ENCODE measurements at regions not wholly inside any gene's neighbourhood (a gene's known extent, or its start where the extent isn't known, plus 50 kb on each side); places are given as distances from the start of the nearest gene placed in this dataset.

DNA sequence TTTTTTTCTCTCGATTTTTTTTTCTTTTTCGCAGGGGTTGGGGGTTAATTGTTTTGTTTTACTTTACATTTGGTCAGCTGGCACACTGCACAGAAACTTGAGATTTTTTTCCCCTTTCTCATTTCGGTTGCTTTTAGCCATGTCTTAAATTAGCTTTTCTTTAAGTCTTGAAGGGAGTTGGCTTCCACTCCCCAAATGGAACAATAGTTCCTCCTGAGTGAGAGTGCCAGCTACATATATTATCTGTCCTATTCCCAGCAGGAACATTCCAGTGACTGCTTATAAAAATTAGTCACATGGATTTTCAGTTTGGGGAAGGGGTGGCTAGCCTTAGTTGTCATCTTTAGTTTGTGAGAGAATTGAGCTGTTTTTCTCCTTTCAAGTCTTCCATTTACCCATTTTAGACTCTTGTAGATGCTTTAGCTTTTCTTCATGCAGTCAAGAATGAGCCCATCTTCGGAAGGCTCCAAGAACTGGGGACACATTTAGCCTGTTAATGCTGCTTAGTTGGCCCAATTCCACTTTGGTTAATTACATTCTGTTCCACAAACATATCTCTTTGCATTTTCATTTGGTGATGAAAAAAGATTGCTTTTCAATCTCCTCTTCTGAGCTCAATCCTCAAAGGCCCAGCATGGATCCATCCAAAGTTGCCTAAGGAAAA lies 510.1 kb upstream of the CXADR start:
- Histone ChIP-seq H3K27ac (ENCODE audit: low read length) (no peak overlapping the region), H3K4me1 (ENCODE audit: insufficient read depth, low read length) (peaks cover 15% of the 10 kb centered on the region), H3K9ac (ENCODE audit: low read depth, low read length) (no peak overlapping the region), H3K36me3 (ENCODE audit: insufficient read depth, low read depth, low read length) (no peaks in the 10 kb centered on the region), H3K9me3 (ENCODE audit: insufficient read depth, low read depth, low read length) (peaks cover 9% of the 10 kb centered on the region; the same call in 1 of the 2 replicates), H3K27me3 (ENCODE audit: insufficient read depth, low read length) (no peaks in the 10 kb centered on the region), H3K4me3 (ENCODE audit: low read length) (no peak overlapping the region)

DNA sequence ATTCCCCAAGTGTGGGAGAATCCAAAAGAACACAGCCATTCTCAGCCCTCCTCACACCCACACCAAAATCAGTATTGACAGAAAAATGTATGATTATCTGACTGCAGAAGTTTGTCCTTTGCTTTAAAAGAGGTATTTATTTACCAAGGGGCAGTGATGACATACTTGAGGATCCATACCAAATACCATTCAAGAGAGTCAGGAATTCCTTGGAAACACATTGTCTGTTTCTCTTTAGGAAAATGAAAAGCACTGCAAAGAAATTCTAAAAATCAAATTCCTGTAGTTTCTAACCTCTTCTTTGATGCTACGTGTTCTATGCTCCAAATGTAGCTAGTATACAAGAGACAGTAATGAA lies 509.6 kb upstream of the CXADR start:
- Histone ChIP-seq H3K36me3 (ENCODE audit: insufficient read depth, low read depth, low read length) (no peaks in the 10 kb centered on the region), H3K4me1 (ENCODE audit: insufficient read depth, low read length) (peaks cover 15% of the 10 kb centered on the region), H3K27ac (ENCODE audit: low read length) (no peak overlapping the region), H3K4me3 (ENCODE audit: low read length) (no peak overlapping the region), H3K27me3 (ENCODE audit: insufficient read depth, low read length) (no peaks in the 10 kb centered on the region), H3K9me3 (ENCODE audit: insufficient read depth, low read depth, low read length) (peaks cover 9% of the 10 kb centered on the region; the same call in 1 of the 2 replicates), H3K9ac (ENCODE audit: low read depth, low read length) (no peak overlapping the region)

- Histone ChIP-seq H3K9me3 (ENCODE audit: insufficient read depth, low read depth, low read length) (peaks cover 9% of the 10 kb centered on the region; the same call in 1 of the 2 replicates), H3K27me3 (ENCODE audit: insufficient read depth, low read length) (no peaks in the 10 kb centered on the region), H3K4me1 (ENCODE audit: insufficient read depth, low read length) (peaks cover 15% of the 10 kb centered on the region), H3K4me3 (ENCODE audit: low read length) (no peak overlapping the region), H3K9ac (ENCODE audit: low read depth, low read length) (no peak overlapping the region), H3K36me3 (ENCODE audit: insufficient read depth, low read depth, low read length) (no peaks in the 10 kb centered on the region), H3K27ac (ENCODE audit: low read length) (no peak overlapping the region)
Measured at GRCh38 chr21:17003763-17004373, 509.0 kb upstream of the CXADR start.

DNA sequence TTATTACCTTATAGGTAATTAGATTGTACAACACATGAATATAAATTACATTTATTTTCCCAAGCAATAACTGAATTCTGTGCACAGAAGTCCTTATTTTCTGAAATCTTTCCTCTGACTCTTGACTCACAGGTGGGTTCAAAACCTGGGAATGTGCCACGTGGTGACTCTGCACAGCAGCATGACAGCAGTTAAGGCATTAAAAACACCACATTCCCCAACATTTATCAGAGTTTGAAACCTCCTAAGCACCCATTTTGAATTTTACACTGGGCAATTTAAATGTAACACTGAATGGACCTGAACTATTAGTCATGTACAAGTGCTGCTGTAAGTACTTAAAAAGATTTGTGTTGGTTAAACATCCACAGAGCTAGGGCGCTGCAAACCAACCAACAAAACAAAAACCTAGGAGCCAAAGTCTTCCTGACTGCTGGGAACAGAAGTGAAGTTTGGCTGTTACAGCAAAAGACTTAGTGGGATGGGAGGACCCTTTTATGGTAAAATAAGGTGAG lies 480.6 kb upstream of the CXADR start:
- Histone ChIP-seq H3K9me3 (ENCODE audit: insufficient read depth, low read depth, low read length) (peaks cover 7% of the 10 kb centered on the region), H3K36me3 (ENCODE audit: insufficient read depth, low read depth, low read length) (no peaks in the 10 kb centered on the region), H3K4me3 (ENCODE audit: low read length) (no peak overlapping the region), H3K27ac (ENCODE audit: low read length) (no peak overlapping the region), H3K27me3 (ENCODE audit: insufficient read depth, low read length) (no peaks in the 10 kb centered on the region), H3K9ac (ENCODE audit: low read depth, low read length) (no peak overlapping the region), H3K4me1 (ENCODE audit: insufficient read depth, low read length) (no peaks in the 10 kb centered on the region)

GRCh38 chr21:17044696-17045095 lies 468.1 kb upstream of the CXADR start:
- no peaks in the 10 kb centered on the region for H3K36me3 ChIP-seq (ENCODE audit: insufficient read depth, low read depth, low read length)
- H3K9me3 ChIP-seq (ENCODE audit: insufficient read depth, low read depth, low read length), result no peaks in the 10 kb centered on the region
- no peaks in the 10 kb centered on the region for H3K27me3 ChIP-seq (ENCODE audit: insufficient read depth, low read length)
- H3K9ac ChIP-seq (ENCODE audit: low read depth, low read length), result no peak overlapping the region
- no peak overlapping the region for H3K27ac ChIP-seq (ENCODE audit: low read length)
- no peak overlapping the region for H3K4me3 ChIP-seq (ENCODE audit: low read length)
- no peaks in the 10 kb centered on the region for H3K4me1 ChIP-seq (ENCODE audit: insufficient read depth, low read length)

- Histone ChIP-seq H3K9me3 (ENCODE audit: insufficient read depth, low read depth, low read length) (no peaks in the 10 kb centered on the region), H3K9ac (ENCODE audit: low read depth, low read length) (no peak overlapping the region), H3K4me1 (ENCODE audit: insufficient read depth, low read length) (peaks cover 5% of the 10 kb centered on the region; the same call in 1 of the 2 replicates), H3K27ac (ENCODE audit: low read length) (no peak overlapping the region), H3K4me3 (ENCODE audit: low read length) (no peak overlapping the region), H3K27me3 (ENCODE audit: insufficient read depth, low read length) (no peaks in the 10 kb centered on the region), H3K36me3 (ENCODE audit: insufficient read depth, low read depth, low read length) (no peaks in the 10 kb centered on the region)
Measured at GRCh38 chr21:17045214-17045853, 467.5 kb upstream of the CXADR start.

GRCh38 chr21:17048974-17049373 lies 463.9 kb upstream of the CXADR start:
- no peaks in the 10 kb centered on the region for H3K36me3 ChIP-seq (ENCODE audit: insufficient read depth, low read depth, low read length)
- H3K27me3 ChIP-seq (ENCODE audit: insufficient read depth, low read length), result no peaks in the 10 kb centered on the region
- no peak overlapping the region for H3K27ac ChIP-seq (ENCODE audit: low read length)
- no peaks in the 10 kb centered on the region for H3K9me3 ChIP-seq (ENCODE audit: insufficient read depth, low read depth, low read length)
- H3K4me1 ChIP-seq (ENCODE audit: insufficient read depth, low read length), result peaks cover 17% of the 10 kb centered on the region; the same call in 1 of the 2 replicates
- H3K4me3 ChIP-seq (ENCODE audit: low read length), result no peak overlapping the region
- H3K9ac ChIP-seq (ENCODE audit: low read depth, low read length), result no peak overlapping the region

DNA sequence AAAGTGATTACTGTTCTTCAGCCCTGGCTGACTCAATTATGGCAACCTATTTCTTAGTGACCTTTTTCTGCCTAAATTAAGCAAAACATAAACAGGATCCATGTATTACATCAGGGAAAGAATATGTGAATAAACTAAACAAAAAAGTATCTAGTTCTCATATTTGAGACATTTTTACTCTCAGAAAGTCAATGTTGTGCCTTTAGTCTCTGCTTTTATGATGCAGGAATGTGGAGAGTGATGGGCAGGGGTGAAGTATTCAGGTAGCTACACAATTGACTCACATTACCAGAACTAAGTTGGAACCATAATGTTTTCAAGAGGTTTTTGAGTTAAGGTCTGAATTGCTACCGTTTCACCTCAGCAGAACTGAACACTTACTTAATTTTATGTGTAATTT lies 462.7 kb upstream of the CXADR start:
- Histone ChIP-seq H3K9me3 (ENCODE audit: insufficient read depth, low read depth, low read length) (no peaks in the 10 kb centered on the region), H3K4me1 (ENCODE audit: insufficient read depth, low read length) (peaks cover 17% of the 10 kb centered on the region; the same call in 1 of the 2 replicates), H3K36me3 (ENCODE audit: insufficient read depth, low read depth, low read length) (no peaks in the 10 kb centered on the region), H3K27ac (ENCODE audit: low read length) (no peak overlapping the region), H3K27me3 (ENCODE audit: insufficient read depth, low read length) (no peaks in the 10 kb centered on the region), H3K9ac (ENCODE audit: low read depth, low read length) (no peak overlapping the region), H3K4me3 (ENCODE audit: low read length) (no peak overlapping the region)

- no peaks in the 10 kb centered on the region for H3K27me3 ChIP-seq (ENCODE audit: insufficient read depth, low read length)
- no peak overlapping the region for H3K27ac ChIP-seq (ENCODE audit: low read length)
- peaks cover 17% of the 10 kb centered on the region; the same call in 1 of the 2 replicates for H3K4me1 ChIP-seq (ENCODE audit: insufficient read depth, low read length)
- no peaks in the 10 kb centered on the region for H3K9me3 ChIP-seq (ENCODE audit: insufficient read depth, low read depth, low read length)
- no peak overlapping the region for H3K4me3 ChIP-seq (ENCODE audit: low read length)
- H3K9ac ChIP-seq (ENCODE audit: low read depth, low read length), result no peak overlapping the region
- no peaks in the 10 kb centered on the region for H3K36me3 ChIP-seq (ENCODE audit: insufficient read depth, low read depth, low read length)
Measured at GRCh38 chr21:17050646-17051045, 462.2 kb upstream of the CXADR start.

GRCh38 chr21:17051054-17051453 lies 461.8 kb upstream of the CXADR start:
- Histone ChIP-seq H3K27ac (ENCODE audit: low read length) (peak overlapping the region; percentile 8), H3K36me3 (ENCODE audit: insufficient read depth, low read depth, low read length) (no peaks in the 10 kb centered on the region), H3K4me3 (ENCODE audit: low read length) (no peak overlapping the region), H3K9me3 (ENCODE audit: insufficient read depth, low read depth, low read length) (no peaks in the 10 kb centered on the region), H3K9ac (ENCODE audit: low read depth, low read length) (no peak overlapping the region), H3K4me1 (ENCODE audit: insufficient read depth, low read length) (peaks cover 17% of the 10 kb centered on the region; the same call in 1 of the 2 replicates), H3K27me3 (ENCODE audit: insufficient read depth, low read length) (no peaks in the 10 kb centered on the region)

DNA sequence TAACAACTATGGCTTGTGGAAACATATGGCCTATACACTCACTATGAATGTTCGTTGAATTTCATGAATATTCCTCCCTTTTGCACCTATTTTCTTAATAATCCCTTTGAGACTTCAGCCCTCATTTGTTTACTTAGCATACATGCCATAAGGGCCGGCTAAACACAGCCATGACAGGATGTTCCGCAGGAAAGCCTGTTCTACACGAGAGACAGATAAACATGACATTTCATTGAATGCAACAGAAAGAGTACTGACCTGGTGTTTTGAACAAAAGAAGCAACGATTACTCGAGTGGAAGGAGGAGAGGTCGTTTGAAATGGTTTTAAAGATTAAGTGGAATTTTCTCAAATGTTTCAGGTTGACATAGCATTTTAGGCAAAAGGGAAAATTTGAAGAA lies 459.5 kb upstream of the CXADR start:
- Histone ChIP-seq H3K4me1 (ENCODE audit: insufficient read depth, low read length) (peaks cover 17% of the 10 kb centered on the region; the same call in 1 of the 2 replicates), H3K4me3 (ENCODE audit: low read length) (no peak overlapping the region), H3K9me3 (ENCODE audit: insufficient read depth, low read depth, low read length) (no peaks in the 10 kb centered on the region), H3K36me3 (ENCODE audit: insufficient read depth, low read depth, low read length) (no peaks in the 10 kb centered on the region), H3K27me3 (ENCODE audit: insufficient read depth, low read length) (no peaks in the 10 kb centered on the region), H3K27ac (ENCODE audit: low read length) (no peak overlapping the region), H3K9ac (ENCODE audit: low read depth, low read length) (no peak overlapping the region)

GRCh38 chr21:17059936-17060335 lies 452.9 kb upstream of the CXADR start:
- Histone ChIP-seq H3K4me1 (ENCODE audit: insufficient read depth, low read length) (no peaks in the 10 kb centered on the region), H3K27me3 (ENCODE audit: insufficient read depth, low read length) (no peaks in the 10 kb centered on the region), H3K36me3 (ENCODE audit: insufficient read depth, low read depth, low read length) (no peaks in the 10 kb centered on the region), H3K9ac (ENCODE audit: low read depth, low read length) (no peak overlapping the region), H3K4me3 (ENCODE audit: low read length) (no peak overlapping the region), H3K27ac (ENCODE audit: low read length) (no peak overlapping the region), H3K9me3 (ENCODE audit: insufficient read depth, low read depth, low read length) (no peaks in the 10 kb centered on the region)
